MM.1S (cell line): ENCODE measurements at regions not wholly inside any gene's neighbourhood (a gene's known extent, or its start where the extent isn't known, plus 50 kb on each side); places are given as distances from the start of the nearest gene placed in this dataset.

Experiments
- CTCF ChIP-seq: fragments of 300-600 bp; sonication (generic); IDR thresholded peaks from 2 replicates; pipeline ENCODE4 v1.5.1; 2016; ENCODE audit warnings: antibody characterized with exemption, low read length, mixed read lengths
- EZH2 ChIP-seq: fragments of 300-600 bp; sonication (generic); optimal IDR thresholded peaks from 2 replicates; pipeline ENCODE3; 2017; ENCODE audit warnings: low read depth, mild to moderate bottlenecking, antibody characterized with exemption, low read length, mixed read lengths

- TF ChIP-seq CTCF (no peak), EZH2 (no peak)
Observed at GRCh38 chr9:97140566-97140965, 101.6 kb upstream of the CTSV start.
